Upper lobe of left lung (tissue), 6 donors: ENCODE measurements at regions not wholly inside any gene's neighbourhood (a gene's known extent, or its start where the extent isn't known, plus 50 kb on each side); places are given as distances from the start of the nearest gene placed in this dataset.

ENCODE experiments used
- ATAC-seq, 2 donors: fragments of 200-7000 bp; cut with Tn5 transposase; one replicate each; pipeline ENCODE4 v1.9.1; 2022; ENCODE audit warnings: mild to moderate bottlenecking in 2 of 2, moderate library complexity in 2 of 2; ENCODE audit not compliant: low FRiP score in 2 of 2
- DNase-seq, 2 donors: peaks; one replicate each; pipeline ENCODE4 v3.0.0-alpha.2; 2019 to 2020
- H3K27ac ChIP-seq, 4 donors: fragments of 200-600 bp; sonication (generic); one replicate each; pipeline ENCODE4 v1.5.1; 2016 to 2019
- H3K27me3 ChIP-seq, 4 donors: fragments of 200-600 bp; sonication (generic); one replicate each; pipeline ENCODE4 v1.5.1; 2017 to 2019
- H3K36me3 ChIP-seq, 4 donors: fragments of 200-600 bp; sonication (generic); one replicate each; pipeline ENCODE4 v1.5.1; 2016 to 2019
- H3K4me1 ChIP-seq, 4 donors: fragments of 200-600 bp; sonication (generic); one replicate each; pipeline ENCODE4 v1.5.1; 2018 to 2019
- H3K4me3 ChIP-seq, 4 donors: fragments of 200-600 bp; sonication (generic); one replicate each; pipeline ENCODE4 v1.5.1; 2017 to 2019; ENCODE audit warnings: mild to moderate bottlenecking in 2 of 4, moderate library complexity in 1 of 4
- H3K9me3 ChIP-seq, 4 donors: fragments of 200-600 bp; sonication (generic); one replicate each; pipeline ENCODE4 v1.5.1; 2018 to 2019
- CTCF ChIP-seq, 6 experiments: fragments of 450-650 bp in 4 of 6; fragments of 200-600 bp in 2 of 6; sonication (generic) in 2 of 6; IDR thresholded peaks; one replicate each; pipeline ENCODE4 v1.5.1; 2016 to 2019; ENCODE audit warnings: antibody characterized with exemption in 6 of 6
- EP300 ChIP-seq, 4 donors: sonication (generic); formaldehyde crosslinking; IDR thresholded peaks; one replicate each; pipeline ENCODE4 v1.5.1; 2017; ENCODE audit warnings: antibody characterized with exemption in 4 of 4, control low read depth in 2 of 4
- POLR2A ChIP-seq, 4 donors: fragments of 450-650 bp; IDR thresholded peaks; one replicate each; pipeline ENCODE4 v1.5.1; 2016 to 2017; ENCODE audit warnings: antibody characterized with exemption in 4 of 4, mild to moderate bottlenecking in 2 of 4
- POLR2AphosphoS5 ChIP-seq, 2 donors: sonication (generic); formaldehyde crosslinking; IDR thresholded peaks; one replicate each; pipeline ENCODE4 v1.5.1; 2017; ENCODE audit warnings: antibody characterized with exemption in 2 of 2
- WGBS, 2 donors: methylation state at CpG; one replicate each; pipeline ENCODE4 v1.1.5; 2017 to 2018; 5-methylcytosine and 5-hydroxymethylcytosine counted together
- donor health status: DM: no; HTN: no; CAD: no; lungs with moderate emphysema.
- donor health status: DM: no; HTN: yes; CAD: no; lungs with severe emphysema.

GRCh38 chr2:160649698-160650097, 156.1 kb upstream of the RBMS1 start:
- Histone ChIP-seq H3K36me3 (no peaks in the 10 kb centered on the region), H3K4me1 (peaks cover 3 to 17% (median 10%) of the 10 kb centered on the region in 4 donors), H3K9me3 (no peaks in the 10 kb centered on the region), H3K27me3 (no peaks in the 10 kb centered on the region), H3K27ac (no peak overlapping the region), H3K4me3 (no peak overlapping the region)
- ATAC-seq (no peak), DNase-seq (peak in 1 of 2 donors; percentile 25)
- 96 to 99% methylated on average over 12 of the region's 12 CpGs for WGBS, 2 donors
- TF ChIP-seq POLR2AphosphoS5 (IDR thresholded peaks at IDR 0.05) (no peak), CTCF (IDR thresholded peaks at IDR 0.05) (no peak), POLR2A (IDR thresholded peaks at IDR 0.05) (no peak), EP300 (IDR thresholded peaks at IDR 0.05) (no peak)

GRCh38 chr2:160650196-160651118, 156.8 kb upstream of the RBMS1 start:
- Histone ChIP-seq H3K9me3 (no peaks in the 10 kb centered on the region), H3K4me1 (peaks cover 3 to 17% (median 10%) of the 10 kb centered on the region in 4 donors), H3K27ac (no peak overlapping the region), H3K4me3 (no peak overlapping the region), H3K27me3 (no peaks in the 10 kb centered on the region), H3K36me3 (no peaks in the 10 kb centered on the region)
- TF ChIP-seq POLR2AphosphoS5 (IDR thresholded peaks at IDR 0.05), result no peak
- TF ChIP-seq CTCF (IDR thresholded peaks at IDR 0.05), result no peak
- no peak for TF ChIP-seq POLR2A (IDR thresholded peaks at IDR 0.05)
- TF ChIP-seq EP300 (IDR thresholded peaks at IDR 0.05), result no peak
- 45 to 53% methylated on average over 3 of the region's 3 CpGs for WGBS, 2 donors
- DNase-seq, result no peak
- peak in 1 of 2 donors; percentile 44 for ATAC-seq

GRCh38 chr2:160651416-160652200, 158.0 kb upstream of the RBMS1 start:
- Histone ChIP-seq H3K27ac (no peak overlapping the region), H3K36me3 (no peaks in the 10 kb centered on the region), H3K4me1 (peaks cover 3 to 17% (median 10%) of the 10 kb centered on the region in 4 donors), H3K4me3 (no peak overlapping the region), H3K27me3 (no peaks in the 10 kb centered on the region), H3K9me3 (no peaks in the 10 kb centered on the region)
- 76% methylated on average over 4 of the region's 4 CpGs for WGBS, 2 donors
- TF ChIP-seq POLR2AphosphoS5 (IDR thresholded peaks at IDR 0.05) (no peak), CTCF (IDR thresholded peaks at IDR 0.05) (no peak), POLR2A (IDR thresholded peaks at IDR 0.05) (no peak), EP300 (IDR thresholded peaks at IDR 0.05) (no peak)
- DNase-seq, result no peak
- peak in 1 of 2 donors; percentile 54 for ATAC-seq

- Histone ChIP-seq H3K27ac (no peak overlapping the region), H3K4me1 (peaks cover 3 to 14% (median 7%) of the 10 kb centered on the region in 4 donors), H3K9me3 (no peaks in the 10 kb centered on the region), H3K36me3 (no peaks in the 10 kb centered on the region), H3K4me3 (no peak overlapping the region), H3K27me3 (no peaks in the 10 kb centered on the region)
- TF ChIP-seq POLR2A (IDR thresholded peaks at IDR 0.05), result no peak
- TF ChIP-seq EP300 (IDR thresholded peaks at IDR 0.05), result no peak
- no peak for TF ChIP-seq CTCF (IDR thresholded peaks at IDR 0.05)
- TF ChIP-seq POLR2AphosphoS5 (IDR thresholded peaks at IDR 0.05), result no peak
- WGBS, 2 donors, result 41 to 59% methylated on average over 5 of the region's 5 CpGs
- DNase-seq (peak in 1 of 2 donors; percentile 57), ATAC-seq (peak in 1 of 2 donors; percentile 66)
These were observed 158.6 kb upstream of the RBMS1 start for GRCh38 chr2:160652236-160652635.
